Pons (tissue), 1 donor: ENCODE measurements at regions not wholly inside any gene's neighbourhood (a gene's known extent, or its start where the extent isn't known, plus 50 kb on each side); places are given as distances from the start of the nearest gene placed in this dataset.

Experiments used
- DNase-seq: peaks from one replicate; pipeline ENCODE4 v3.0.0-alpha.2; 2016; ENCODE audit warnings: low spot score

DNA sequence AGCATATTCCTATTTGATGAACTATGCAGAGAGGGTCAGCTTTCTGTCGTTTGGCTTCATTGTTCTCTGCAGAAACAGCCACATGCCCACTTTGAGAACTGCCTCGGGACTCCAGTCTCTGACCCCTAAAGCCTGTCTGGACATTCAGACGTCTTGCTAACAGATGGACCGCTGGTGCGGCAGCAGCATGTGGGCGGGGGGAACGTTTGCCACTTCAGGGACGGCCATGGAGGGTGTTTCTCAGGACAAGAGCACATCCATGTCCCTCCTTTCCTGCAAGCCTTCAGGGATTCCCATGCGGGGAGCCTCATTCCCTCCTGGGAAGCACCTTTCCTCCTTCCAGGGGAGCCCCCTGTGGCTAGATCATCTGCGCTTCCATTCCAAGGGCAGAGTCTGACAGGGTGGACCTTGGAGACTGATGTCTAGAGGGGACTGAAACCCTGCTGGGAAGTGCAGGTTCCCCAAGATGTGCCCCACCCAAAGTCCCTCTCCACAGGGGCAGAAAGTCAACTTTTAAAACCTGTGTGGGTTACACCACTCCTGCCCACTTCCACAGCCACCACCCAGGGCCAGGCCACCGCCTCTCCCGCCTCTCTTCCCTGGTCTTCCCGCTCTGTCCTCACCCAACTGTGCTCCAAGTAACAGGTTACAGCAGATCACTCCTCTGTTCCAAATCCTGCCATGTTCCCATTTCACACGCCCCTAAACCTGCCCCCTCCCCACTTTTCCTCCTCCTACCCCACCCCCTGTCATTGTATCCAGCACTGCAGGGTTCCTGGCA, 94.8 kb upstream of the PMEPA1 start:
- DNase-seq: no peak

DNA sequence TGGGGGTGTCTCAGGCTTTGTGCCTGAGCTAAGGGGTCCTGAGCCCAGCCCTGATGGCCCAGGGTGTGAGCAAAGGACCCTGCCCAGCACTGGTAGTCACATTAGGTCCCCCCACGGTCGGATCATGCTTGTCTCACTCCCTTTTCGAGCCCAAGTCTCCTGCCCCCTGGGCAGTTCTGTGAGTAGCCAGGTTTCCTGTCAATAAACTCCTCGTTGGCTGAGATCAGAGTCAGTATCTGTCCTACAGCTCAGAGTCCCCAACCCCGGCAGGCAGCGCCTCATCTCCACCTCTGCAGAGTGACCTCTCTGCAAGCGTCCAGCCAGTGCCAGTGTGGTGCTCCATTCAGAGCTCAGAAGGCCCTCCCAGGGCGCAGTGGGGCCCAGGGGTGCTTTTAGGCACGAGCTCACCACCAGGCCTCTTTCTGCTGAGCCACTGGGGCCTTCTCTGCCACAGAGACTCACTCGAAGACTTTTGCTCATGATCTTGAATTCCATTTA, 93.7 kb upstream of the PMEPA1 start:
- DNase-seq: no peak

DNA sequence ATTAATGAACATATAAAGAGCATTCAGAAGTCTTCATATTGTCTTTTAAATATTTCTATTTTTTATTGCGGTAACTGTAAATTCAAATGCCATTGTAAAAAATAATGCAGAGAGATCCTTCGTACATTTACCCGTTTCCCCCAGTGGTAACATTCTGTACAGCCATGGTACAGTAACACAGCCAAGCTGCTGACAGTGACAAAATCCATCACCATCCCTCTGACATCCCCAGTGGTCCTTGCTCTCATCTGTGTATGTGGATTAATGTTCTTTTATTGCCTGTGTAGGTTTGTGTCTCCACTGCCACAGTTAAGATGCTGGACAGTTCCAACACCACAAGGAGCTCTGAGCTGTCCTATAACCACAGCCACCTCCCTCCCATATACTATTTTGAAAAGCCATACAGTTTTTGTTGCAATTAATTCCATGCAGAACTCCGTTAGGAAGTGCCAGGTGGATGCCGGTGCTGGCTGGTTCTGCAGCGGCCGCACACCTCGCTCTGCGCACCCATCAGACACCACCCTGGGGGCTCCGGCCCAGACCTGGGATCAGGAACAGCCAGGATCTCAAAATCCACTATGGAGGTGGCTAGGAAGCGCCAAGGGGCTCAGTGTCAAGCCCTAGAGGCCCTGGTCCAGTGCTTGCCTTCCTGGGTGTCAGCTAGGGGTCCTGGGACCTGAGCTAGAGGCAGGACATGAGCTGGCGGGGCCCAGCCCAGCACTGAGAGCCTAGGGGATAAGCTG, 93.1 kb upstream of the PMEPA1 start:
- no peak for DNase-seq

DNA sequence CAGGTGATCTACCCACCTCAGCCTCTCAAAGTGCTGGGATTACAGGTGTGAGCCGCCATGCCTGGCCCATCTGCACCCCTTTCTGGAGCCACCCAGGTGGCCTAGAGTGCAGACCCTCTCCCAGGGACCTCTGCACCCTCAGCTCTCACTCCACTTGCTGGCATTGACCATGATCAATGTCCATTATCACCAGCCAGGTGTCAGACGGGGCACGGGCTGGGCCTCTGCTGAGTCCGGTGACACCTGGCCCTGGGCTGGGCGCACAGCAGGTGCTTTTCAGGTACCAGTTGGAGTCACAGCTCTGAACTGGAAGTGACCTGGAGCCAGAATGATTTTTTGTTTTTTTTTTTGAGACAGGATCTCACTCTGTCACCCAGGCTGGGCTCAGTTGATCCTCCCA, 91.8 kb upstream of the PMEPA1 start:
- DNase-seq: no peak

DNA sequence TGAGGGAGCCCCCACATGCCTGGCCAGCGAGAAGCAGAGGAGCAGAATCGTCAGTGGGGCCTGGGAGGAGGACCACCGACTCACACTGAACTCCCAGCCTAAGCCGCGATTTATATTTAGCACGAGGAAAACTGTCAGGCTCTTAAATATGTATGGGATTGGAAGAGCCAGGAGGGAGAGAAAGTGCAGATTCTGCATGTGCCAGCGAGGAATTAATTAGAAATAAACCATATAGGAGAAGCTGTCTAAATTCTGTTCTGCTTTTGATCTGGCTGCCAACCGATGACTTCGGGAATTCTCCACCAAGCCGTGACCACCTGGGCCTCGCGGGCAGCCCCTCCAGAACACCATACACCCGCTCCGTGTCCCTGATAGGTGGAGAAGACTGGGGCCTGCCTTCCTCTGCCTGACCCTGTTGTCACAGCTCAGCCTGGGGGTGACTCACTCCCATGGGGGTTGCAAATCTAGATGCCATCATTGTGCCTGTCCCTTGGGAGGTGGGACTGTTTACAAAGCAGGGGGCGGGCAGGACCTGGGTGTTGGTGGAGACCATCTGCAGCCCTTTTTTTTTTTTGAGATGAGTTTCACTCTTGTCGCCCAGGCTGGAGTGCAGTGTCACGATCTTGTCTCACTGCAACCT, 91.1 kb upstream of the PMEPA1 start:
- DNase-seq: no peak

DNA sequence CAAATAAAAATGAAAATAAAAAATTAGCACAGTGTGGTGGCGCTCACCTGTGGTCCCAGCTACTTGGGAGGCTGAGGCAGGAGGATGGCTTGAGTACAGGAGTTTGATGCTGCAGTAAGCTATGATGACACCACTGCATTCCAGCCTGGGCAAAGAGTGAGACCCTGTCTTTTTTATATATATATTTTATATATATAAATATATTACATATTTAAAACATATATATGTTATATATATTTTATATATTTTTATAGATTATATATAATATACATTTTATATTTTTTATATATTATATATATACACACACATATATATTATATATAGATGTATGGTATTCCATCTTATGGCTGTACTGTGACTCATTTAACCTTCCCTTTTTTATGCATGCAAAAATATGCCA, 87.6 kb upstream of the PMEPA1 start:
- DNase-seq: no peak

DNA sequence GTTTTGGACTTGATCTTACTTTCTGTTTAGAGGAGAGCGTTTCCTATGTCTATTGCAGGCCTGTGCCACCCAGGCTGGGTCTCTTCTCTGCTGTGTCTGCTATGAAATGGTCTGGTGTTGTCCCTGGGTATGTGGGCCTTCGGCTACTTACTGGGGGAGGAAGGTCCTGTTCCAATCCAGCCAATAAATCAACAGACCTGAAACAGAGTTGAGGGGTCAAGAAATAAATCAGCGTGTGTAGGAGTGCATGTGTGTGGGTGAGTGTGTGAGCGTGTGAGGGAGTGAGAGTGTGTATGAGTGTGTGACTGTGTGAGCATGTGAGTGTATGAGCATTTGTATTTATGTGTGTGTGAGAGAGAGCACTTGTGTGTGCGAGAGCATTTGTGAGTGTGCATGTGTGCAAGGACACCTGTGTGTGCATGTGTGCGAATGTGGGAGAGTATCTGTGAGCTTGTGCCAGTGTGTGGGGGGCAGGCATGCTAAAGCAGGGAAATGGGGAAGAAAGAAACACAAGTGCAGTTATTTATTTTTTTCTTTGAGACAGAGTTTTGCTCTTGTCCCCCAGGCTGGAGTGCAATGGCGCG, 86.3 kb upstream of the PMEPA1 start:
- DNase-seq: no peak

DNA sequence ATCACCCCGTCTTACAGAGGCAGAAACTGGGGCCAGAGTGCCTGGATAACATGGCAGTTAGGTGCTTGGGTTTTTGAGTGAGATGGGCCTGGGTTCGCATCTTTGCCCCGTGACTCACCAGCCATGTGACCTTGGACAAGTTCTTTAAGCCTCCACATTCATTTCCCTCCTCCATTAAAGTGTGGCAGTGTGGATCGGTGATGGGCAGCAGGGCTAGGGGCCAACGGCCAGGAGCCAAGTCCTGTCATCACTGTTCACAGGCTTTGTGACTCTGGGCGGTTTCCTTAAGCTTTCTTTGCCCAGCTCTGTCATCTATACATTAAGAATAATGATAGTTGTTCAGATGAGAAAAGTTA, 85.5 kb upstream of the PMEPA1 start:
- no peak for DNase-seq

DNA sequence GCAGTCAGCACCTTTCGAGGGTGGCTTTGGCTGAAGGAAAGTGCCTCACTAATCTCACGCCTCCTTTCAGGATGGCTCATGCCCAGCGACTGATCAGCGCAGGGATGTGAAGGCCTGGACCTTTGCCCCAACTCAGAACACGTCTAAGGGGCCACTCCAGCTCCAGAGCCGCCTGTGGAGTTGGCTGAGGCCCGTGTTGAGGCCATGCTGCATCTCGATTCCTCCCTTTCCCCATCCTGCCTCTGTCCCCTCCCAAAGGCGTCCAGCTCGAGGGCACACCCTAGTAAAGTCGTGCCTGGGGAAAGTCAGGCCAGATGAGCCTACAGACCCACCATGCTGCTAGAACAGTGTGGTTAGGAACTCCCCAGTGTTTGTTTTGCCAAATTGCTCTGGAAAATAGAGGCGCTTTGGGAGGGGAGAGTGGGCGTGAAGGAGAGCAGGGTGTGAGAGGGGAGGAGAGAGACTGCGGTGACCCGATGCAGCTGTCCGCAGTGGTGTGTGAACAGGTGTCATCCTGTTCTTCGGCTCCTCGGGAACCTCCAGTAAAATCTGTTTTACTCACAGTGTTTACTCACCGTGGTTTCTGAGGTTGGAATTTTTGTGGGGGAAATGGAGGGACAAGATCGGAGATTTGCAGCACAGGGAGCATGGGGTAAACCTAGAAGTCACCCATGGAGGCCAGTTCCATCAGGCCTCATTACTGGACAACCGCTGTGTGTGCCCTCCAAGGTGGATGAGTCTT, 85.0 kb upstream of the PMEPA1 start:
- DNase-seq: no peak

DNA sequence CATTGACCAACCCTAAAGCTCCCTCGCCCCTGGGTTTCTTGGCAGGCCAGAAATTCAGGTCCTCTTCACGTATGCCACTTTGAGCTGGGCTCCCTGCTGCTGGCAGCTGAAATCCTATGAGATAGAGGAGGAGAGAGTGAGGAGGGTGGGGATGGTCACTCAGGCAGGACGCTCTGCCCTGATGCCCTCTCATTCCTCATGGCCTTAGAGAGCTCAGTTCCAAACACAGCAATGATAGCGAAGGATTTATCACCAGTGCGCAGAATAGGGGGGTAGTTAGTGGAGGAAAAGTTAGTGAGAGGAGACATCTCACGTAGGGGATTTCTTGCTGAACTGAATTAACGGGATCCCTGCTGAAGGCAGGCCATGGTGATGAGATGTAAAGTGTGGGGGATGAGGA, 84.2 kb upstream of the PMEPA1 start:
- no peak for DNase-seq

DNA sequence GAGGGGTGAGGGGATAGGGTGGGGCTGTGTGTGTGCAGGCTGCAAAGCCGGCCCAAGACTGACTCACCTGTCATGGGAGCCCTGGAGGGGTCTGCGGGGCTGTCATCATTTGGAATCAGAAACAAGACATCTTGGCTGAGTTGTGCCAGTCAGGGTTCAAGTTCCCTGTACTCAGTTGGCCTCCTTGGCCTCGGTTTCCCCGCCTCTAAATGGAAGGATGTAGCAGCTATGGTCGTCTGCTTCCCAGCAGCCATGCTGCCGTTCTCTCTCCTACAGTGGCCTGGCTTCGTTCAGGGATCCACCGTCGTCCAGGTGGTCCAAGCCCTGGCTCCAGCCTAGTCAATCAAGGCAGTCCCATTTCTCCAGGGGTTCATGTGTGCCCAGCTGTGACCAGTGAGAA, 83.6 kb upstream of the PMEPA1 start:
- DNase-seq: no peak

DNA sequence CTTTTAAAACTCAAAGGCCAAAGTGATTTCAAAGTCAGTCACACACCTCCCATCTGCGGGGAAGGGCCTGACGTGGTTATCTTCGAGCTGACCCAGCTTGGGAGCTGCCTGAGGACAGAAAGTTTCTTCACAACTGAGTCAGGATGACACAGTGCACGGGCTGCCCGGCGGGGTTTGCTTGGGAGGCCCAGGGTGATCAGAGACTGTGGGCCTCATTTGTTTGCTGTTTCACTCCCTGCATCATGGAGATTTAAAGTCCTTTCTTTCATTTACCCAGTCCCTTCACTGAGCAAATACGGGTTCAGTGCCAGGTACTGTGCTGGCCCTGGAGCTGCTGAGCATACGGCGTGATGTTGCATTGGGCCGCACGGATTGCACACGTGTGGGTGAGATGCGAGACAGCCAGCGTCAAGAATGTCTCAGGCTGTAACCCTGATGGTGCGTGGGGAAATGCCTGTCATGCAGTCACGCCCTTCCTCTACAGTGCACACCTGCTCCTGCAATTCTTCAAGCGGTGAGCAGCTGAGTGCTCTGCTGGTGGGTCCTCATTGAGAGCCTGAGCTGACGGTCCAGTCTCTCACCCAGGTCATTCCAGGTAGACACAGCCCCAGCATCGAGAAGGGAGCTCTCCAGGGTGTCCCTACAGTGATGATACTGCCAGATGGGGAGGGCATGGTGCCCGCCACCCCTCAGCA, 82.7 kb upstream of the PMEPA1 start:
- DNase-seq: no peak

DNA sequence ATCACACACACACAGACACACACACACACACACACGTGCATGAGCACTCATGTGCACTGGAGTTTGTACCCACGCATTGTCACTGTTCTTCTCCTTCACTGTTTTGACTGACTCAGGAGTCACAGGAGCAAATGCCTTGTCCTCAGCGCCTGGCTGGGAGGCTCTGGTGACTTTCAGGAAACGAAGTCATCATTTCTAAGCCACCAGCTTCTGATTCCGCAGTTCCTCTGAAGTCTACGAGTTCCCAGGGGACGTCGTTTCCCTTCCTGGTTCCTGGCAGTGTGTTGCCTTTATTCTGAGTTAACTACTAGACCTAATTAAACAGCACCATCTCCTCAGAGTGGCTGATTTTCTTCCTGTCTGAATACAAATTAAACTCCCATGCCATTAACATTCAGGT, 82.2 kb upstream of the PMEPA1 start:
- DNase-seq: no peak

DNA sequence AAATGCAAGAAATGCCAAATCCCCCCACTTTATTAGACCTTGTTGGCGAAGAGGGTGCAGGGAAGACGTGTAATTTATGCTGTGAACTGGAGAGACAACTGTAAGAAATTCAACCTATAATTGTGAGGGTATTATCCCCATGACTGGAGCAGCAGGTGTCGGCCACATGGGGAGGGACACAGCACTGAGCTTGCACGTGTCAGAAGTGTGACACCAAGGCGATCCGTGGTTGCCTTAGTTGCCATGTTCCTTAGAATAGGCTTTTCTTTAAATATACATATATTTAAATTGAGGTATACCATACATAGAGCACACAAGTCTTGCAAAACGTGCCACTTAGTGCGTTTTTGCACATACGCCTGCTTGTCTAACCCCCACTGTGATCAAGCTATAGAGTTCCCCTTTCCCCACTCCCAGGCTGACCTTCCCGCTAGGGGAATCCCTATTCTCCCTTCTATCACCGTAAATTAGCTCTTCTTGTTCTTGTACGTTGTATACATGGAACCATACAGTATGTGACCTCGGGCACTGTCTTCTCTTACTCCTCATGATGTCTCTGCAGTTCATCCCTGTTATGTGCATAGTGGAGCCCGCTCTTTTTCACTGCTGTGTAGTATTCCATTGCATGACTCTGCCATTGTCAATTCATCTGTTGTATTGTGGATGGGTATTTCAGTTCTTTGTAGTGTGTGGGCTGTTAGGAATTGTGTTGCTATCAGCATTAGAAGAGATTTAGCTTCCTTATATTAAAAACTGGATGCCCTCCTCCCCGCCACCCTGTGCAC, 81.6 kb upstream of the PMEPA1 start:
- no peak for DNase-seq

DNA sequence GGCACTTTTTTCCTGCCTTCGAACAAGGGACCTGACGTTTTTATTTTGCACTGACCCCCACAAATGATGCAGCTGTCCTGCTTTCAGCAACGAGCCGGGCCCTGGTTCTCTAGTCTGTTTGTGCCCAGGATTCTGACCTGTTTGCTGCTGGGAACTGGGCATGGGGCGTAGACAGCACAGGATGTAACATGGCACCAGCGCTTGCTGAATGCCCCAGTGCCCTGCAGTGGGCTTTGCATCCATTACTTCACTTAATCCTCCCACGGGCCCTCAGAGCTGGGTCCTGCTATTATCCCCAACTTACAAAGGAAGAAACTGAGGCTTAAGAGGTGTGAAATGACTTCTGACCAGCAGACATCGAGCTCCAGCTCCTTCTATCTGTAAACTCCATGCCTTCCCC, 80.4 kb upstream of the PMEPA1 start:
- DNase-seq: no peak

DNA sequence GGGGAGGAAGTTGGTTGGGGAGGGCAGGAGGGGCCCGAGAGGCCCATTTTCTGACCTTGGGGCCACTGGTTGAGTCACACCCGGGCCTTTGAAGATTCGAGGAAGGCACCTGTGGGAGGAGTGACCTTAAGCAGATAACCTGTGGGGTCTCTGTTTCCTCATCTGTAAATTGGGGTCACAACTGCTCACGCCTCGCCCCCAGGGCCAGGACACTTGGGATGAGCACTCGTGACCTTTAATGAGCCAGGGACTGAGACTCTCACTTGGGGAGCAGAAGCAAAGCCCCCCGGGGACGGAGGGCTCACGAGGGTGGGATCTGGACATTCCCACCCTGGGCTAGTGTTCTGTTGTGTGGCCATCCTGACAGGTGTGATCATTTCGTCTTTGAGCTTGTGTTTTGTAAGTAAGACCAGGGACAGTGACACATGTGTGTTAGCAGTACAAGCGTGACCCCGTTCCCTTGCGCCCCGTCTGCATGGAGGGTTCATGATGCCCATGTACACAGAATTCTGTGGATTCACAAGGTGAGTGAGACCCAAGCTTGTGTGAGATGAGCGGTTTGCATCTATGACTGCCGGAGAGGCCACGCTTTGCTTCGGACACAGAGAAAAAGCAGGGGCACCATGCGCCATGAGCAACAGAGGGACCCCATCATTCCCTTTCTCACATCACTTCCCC, 79.3 kb upstream of the PMEPA1 start:
- DNase-seq: no peak

DNA sequence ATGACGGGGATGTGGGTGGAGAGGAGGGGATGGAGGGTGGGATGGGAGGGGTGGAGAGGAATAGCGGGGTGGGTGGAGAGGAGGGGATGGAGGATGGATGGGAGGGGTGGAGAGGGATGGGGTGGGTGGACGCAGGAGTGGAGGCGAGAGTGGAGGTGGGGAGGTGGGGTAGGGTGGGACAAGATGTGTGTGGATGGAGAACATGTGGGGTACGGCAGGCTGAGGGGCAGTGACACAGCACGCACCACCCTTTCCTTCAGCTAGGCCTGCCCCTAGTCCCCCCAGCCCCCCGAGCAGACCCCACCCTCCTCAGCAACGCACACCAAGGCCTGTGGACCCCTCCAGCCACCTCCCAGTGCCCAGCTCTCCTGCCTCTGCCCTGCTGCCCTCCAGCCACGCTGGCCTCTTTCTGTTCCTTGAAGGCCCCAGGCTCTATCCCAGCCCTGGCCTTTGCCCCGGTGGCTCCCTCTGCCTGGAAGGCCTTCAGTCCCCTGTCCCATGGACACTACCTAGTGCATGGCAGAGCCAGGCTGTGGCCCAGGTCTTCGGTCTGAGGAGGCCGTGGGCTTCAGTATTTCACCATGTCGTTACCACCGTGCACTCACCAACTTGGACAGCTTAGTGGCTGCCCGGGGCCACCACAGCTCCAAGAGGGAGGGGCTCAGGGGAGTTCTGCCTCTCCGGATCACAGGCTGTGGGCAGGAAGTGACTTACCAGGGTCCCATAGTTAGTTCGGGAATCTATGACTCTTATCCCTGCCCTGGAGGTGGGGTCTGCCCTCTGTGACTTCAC, 78.4 kb upstream of the PMEPA1 start:
- no peak for DNase-seq

DNA sequence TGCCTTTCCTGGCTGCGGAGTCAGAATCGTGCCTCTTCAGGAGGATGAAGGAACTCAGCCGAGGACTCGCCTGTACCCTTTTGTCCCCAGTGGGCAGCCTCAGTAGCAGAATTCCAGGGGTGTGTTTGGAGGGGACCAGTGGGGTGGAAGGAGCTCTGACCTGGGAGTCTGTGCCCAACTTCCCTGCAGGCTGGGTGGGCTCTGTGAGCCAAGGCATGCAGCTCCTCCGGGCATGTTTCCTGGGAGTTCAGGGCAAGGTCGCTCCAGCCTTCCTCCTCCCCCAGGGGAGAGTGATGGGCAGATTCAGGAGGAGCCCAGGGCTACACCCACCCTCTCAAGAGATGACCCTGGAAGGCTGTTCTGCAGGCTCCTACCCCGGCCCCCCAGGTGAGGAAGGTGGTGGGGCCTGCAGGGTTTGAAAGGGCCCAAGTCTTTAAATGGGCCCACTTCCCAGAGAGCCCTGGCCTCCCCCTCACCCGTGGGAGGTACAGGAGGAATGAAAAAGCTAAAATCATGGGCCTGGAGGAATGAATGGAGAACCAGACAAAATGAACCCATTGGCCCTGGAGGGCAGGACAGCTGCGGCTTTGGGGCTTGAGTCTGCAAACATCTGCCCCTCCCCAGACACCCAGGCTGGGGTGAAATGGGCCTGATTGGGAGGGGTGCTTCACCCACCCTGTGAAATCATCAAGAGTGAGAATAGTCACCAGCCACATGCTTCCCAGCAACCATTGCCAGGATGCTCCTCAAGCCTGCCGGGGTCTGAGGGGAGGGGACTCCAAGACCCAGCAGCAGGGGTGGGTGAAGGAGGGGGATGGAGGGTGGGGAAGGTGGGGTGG, 77.6 kb upstream of the PMEPA1 start:
- DNase-seq: no peak
